RWPE2 (cell line): ENCODE measurements at regions not wholly inside any gene's neighbourhood (a gene's known extent, or its start where the extent isn't known, plus 50 kb on each side); places are given as distances from the start of the nearest gene placed in this dataset.
"Not testable (repeated sequence)": the region's sequence is repeated elsewhere in the genome, so short reads cannot be mapped to it uniquely, and the experiment has no call there.

Source experiments
- ATAC-seq: fragments of 200-7000 bp; cut with Tn5 transposase; 3 replicates; pipeline ENCODE4 v1.9.1; 2021; ENCODE audit warnings: low read depth
- DNase-seq: peaks from one replicate; pipeline ENCODE4 v3.0.0-alpha.2; 2020; ENCODE audit warnings: low spot score
- H3K27ac ChIP-seq: fragments of 450-650 bp; 2 replicates; pipeline ENCODE4 v1.5.1; 2017; ENCODE audit warnings: mild to moderate bottlenecking; ENCODE audit not compliant: poor library complexity, severe bottlenecking
- H3K27me3 ChIP-seq: fragments of 250-450 bp; sonication (Bioruptor Pico); 2 replicates; pipeline ENCODE4 v1.5.1; 2021; ENCODE audit warnings: mild to moderate bottlenecking, moderate library complexity; ENCODE audit not compliant: insufficient read depth, poor library complexity, severe bottlenecking
- H3K36me3 ChIP-seq: fragments of 250-450 bp; sonication (Bioruptor Pico); 2 replicates; pipeline ENCODE4 v1.5.1; 2020; ENCODE audit warnings: low read depth, mild to moderate bottlenecking, moderate library complexity
- H3K4me1 ChIP-seq: fragments of 250-450 bp; sonication (Bioruptor Pico); 2 replicates; pipeline ENCODE4 v1.5.1; 2021; ENCODE audit warnings: mild to moderate bottlenecking, moderate library complexity; ENCODE audit not compliant: insufficient read depth, poor library complexity, severe bottlenecking
- H3K4me3 ChIP-seq: fragments of 250-450 bp; sonication (Bioruptor Pico); 2 replicates; pipeline ENCODE4 v1.5.1; 2021; ENCODE audit warnings: mild to moderate bottlenecking, moderate library complexity; ENCODE audit not compliant: severe bottlenecking
- H3K9me3 ChIP-seq: fragments of 250-450 bp; sonication (Bioruptor Pico); 2 replicates; pipeline ENCODE4 v1.5.1; 2021; ENCODE audit warnings: mild to moderate bottlenecking, moderate library complexity; ENCODE audit not compliant: severe bottlenecking
- TF ChIP-seq, protein P1 (sequence below): fragments of 450-650 bp; IDR thresholded peaks from one replicate; pipeline ENCODE4 v1.5.1; 2017; ENCODE audit warnings: mild to moderate bottlenecking, moderate library complexity; ENCODE audit not compliant: poor library complexity, severe bottlenecking

DNA sequence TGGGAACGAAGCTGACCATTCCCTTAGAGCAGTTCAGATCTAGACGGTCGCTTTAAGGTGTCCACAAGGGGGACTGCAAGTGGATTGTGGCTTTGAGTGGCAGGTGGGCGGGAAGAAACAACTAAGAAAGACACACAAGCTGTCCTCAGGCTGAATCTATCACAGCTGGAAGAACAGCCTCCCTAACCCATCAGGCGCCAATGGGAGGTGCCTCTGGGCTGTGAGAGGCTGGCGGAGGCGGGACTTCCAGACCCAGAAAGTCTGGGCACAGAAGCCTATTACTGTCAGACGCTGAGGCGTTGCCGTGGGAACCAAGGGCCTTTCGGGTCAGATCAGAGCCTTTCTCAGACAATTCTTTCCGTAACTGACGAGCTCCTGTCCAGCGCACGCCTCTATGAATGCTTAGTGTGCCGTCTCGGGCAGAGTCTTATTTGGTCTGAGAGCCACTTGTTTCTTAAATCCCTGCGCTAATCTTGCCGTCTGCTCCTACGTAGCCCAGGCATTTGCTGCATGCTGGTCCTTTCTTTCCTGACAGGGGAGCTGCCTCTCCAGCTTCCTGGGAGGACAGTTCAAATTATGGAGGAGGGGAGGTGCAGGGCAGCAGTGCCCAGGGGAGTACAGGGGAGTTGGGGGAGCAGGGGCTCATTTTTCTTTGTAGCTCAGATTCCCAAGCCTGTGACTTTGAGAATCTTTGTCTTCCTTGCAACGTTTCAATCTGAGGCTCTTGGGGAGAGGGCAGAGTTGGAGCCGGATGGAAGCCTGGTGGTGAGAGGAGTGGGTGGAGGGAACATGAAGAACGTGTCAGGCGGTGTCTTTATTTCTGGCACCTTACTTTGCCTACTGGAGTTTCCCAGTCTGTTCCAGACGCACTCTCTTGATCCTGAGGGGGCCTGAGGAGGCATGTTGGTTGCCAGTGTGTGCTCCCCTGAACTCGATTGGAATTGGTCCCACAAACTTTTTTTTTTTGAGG is 618.7 kb downstream of the KCNJ18 start:
- DNase-seq (no peak), ATAC-seq (no peak)
- Histone ChIP-seq H3K27ac (no peak overlapping the region), H3K4me1 (no peaks in the 10 kb centered on the region), H3K4me3 (no peak overlapping the region), H3K9me3 (no peaks in the 10 kb centered on the region), H3K36me3 (no peaks in the 10 kb centered on the region), H3K27me3 (no peaks in the 10 kb centered on the region)
- TF ChIP-seq, protein P1, sequence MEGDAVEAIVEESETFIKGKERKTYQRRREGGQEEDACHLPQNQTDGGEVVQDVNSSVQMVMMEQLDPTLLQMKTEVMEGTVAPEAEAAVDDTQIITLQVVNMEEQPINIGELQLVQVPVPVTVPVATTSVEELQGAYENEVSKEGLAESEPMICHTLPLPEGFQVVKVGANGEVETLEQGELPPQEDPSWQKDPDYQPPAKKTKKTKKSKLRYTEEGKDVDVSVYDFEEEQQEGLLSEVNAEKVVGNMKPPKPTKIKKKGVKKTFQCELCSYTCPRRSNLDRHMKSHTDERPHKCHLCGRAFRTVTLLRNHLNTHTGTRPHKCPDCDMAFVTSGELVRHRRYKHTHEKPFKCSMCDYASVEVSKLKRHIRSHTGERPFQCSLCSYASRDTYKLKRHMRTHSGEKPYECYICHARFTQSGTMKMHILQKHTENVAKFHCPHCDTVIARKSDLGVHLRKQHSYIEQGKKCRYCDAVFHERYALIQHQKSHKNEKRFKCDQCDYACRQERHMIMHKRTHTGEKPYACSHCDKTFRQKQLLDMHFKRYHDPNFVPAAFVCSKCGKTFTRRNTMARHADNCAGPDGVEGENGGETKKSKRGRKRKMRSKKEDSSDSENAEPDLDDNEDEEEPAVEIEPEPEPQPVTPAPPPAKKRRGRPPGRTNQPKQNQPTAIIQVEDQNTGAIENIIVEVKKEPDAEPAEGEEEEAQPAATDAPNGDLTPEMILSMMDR, result no peak

DNA sequence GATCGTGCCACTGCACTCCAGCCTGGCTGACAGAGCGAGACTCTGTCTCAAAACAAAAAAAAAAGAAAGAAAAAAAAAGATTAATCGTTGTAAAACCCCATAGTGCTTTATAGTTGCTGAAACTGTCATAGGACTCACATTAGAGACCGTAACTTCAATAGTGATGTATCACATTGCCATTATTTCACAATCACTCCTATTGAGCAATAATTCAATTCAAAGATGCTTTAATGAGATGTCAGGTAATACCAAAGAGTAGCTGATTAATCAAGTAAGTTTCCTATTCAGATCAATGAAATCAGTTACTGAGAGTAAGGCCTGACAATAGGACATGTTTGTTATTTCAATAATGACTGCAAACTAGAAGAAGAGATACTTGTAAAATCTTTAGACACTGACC is 628.7 kb downstream of the KCNJ18 start:
- not testable (repeated sequence) for H3K9me3 ChIP-seq, H3K27me3 ChIP-seq, DNase-seq, ATAC-seq, H3K27ac ChIP-seq, H3K36me3 ChIP-seq, H3K4me3 ChIP-seq, H3K4me1 ChIP-seq

DNA sequence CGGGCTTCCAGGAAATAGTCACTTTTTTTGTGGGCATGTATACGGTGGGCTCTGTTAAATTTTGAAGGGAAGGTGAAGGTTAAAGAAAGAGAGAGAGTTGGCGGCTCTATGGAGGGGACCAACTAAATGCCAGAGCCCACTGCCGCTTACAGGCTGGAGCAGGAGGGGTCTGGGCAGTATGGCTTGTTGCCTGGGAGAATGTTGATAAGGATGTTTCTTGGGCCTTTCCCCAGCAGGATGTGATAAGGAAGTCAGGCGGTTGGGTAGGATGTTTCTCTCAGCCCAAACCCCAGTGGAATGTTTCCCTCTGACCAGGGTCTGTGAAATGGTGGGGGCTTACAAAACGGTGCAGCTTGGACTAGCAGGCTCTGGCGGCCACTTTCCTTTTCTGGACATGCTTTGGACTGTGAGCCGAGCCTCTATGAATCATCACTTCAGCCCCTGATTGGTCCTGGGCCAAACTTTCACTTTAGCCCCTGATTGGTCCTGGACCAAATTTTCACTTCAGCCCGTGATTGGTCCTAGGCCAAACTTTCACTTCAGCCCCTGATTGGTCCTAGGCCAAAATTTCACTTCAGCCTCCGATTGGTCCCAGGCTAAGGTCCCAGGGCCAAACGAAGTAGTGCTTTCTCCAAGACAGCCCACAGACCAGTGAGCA is 630.7 kb downstream of the KCNJ18 start:
- DNase-seq, H3K9me3 ChIP-seq, H3K4me1 ChIP-seq, H3K36me3 ChIP-seq, H3K27me3 ChIP-seq, H3K4me3 ChIP-seq, ATAC-seq, H3K27ac ChIP-seq: not testable (repeated sequence)

DNA sequence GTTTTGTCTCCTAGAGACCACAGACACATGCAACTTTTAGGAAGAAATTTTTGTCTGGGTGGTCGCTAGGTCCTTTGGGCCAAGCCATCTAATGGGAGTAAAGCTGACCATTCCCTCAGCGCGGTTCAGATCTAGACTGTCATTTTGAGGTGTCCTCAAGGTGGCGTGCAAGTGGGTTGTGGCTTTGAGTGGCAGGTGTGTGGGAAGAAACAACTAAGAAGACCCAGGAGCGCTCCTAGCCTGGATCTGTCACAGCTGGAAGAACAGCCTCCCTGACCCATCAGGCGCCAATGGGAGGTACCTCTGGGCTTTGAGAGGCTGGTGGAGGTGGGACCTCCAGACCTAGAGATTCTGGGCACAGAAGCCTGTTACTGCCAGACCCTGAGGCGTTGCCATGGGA is 645.1 kb downstream of the KCNJ18 start:
- Histone ChIP-seq H3K4me1 (no peaks in the 10 kb centered on the region), H3K27me3 (no peaks in the 10 kb centered on the region), H3K27ac (no peak overlapping the region), H3K36me3 (no peaks in the 10 kb centered on the region), H3K4me3 (no peak overlapping the region), H3K9me3 (no peaks in the 10 kb centered on the region)
- ATAC-seq (no peak), DNase-seq (no peak)
- TF ChIP-seq, protein P1, result no peak

DNA sequence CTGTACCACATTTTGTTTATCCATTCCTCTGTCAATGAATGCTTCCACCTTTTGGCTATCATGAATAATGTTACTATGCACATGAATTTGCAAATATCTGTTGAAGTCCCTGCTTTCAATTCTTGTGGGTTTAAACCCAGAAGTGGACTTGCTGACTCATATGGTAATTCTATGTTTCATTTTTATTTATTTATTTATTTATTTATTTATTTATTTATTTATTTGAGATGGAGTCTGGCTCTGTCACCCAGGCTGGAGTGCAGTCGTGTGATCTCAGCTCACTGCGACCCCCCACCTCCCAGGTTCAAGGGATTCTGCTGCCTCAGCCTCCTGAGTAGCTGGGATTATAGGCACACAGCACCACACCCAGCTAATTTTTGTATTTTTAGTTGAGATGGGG is 664.3 kb downstream of the KCNJ18 start:
- DNase-seq, H3K27me3 ChIP-seq, H3K4me1 ChIP-seq, H3K27ac ChIP-seq, H3K9me3 ChIP-seq, H3K36me3 ChIP-seq, H3K4me3 ChIP-seq, ATAC-seq: not testable (repeated sequence)

DNA sequence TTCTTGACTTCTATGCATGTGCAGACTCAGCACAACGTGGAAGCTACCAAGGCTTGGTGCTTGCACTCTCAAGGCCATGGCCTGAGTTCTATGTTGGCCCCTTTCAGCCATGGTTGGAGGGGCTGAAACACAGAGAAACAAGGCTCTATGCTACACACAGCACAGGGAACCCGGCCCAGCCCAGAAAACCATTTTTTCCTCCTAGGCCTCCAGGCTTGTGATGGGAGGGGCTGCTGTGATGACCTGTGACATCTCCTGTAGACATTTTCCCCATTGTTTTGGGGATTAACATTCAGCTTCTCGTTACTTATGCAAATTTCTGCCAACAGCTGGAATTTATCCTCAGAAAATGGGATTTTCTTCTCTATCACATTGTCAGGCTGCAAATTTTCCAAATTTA is 678.7 kb downstream of the KCNJ18 start:
- not testable (repeated sequence) for H3K27me3 ChIP-seq, ATAC-seq, H3K9me3 ChIP-seq, H3K4me3 ChIP-seq, DNase-seq, H3K36me3 ChIP-seq, H3K4me1 ChIP-seq, H3K27ac ChIP-seq
